Lung (tissue), 11 donors: ENCODE measurements at regions not wholly inside any gene's neighbourhood (a gene's known extent, or its start where the extent isn't known, plus 50 kb on each side); places are given as distances from the start of the nearest gene placed in this dataset.

ENCODE experiments used
- ATAC-seq: fragments of 200-7000 bp; cut with Tn5 transposase; one replicate; pipeline ENCODE4 v1.9.1; 2020; ENCODE audit warnings: moderate number of reproducible peaks; ENCODE audit not compliant: insufficient read depth, low FRiP score
- DNase-seq, 3 donors: peaks; one replicate each; pipeline ENCODE4 v3.0.0-alpha.2; 2013 to 2017
- H3K27ac ChIP-seq, 2 donors: one replicate each; pipeline ENCODE4 v1.5.1; 2013; ENCODE audit warnings: mild to moderate bottlenecking in 2 of 2, moderate library complexity in 2 of 2, control low read depth in 1 of 2, inconsistent platforms in 1 of 2, low read depth in 1 of 2, low read length in 1 of 2
- H3K27me3 ChIP-seq, 3 donors: one replicate each; pipeline ENCODE4 v1.5.1; 2013; ENCODE audit warnings: low read length in 2 of 3; ENCODE audit not compliant: control insufficient read depth in 3 of 3, insufficient read depth in 3 of 3
- H3K36me3 ChIP-seq, 4 donors: one replicate each; pipeline ENCODE4 v1.5.1; 2013; ENCODE audit warnings: low read length in 4 of 4, mild to moderate bottlenecking in 1 of 4, moderate library complexity in 1 of 4; ENCODE audit not compliant: control insufficient read depth in 4 of 4, insufficient read depth in 4 of 4
- H3K4me1 ChIP-seq, 5 donors: one replicate each; pipeline ENCODE4 v1.5.1; 2013; ENCODE audit warnings: low read length in 5 of 5, mild to moderate bottlenecking in 2 of 5, moderate library complexity in 1 of 5; ENCODE audit not compliant: control insufficient read depth in 5 of 5, insufficient read depth in 5 of 5
- H3K4me3 ChIP-seq: one replicate; pipeline ENCODE4 v1.5.1; 2013; ENCODE audit warnings: mild to moderate bottlenecking, control low read depth, moderate library complexity
- H3K9ac ChIP-seq, 2 donors: one replicate each; pipeline ENCODE4 v1.5.1; 2013; ENCODE audit warnings: low read length in 2 of 2, control low read depth in 1 of 2; ENCODE audit not compliant: insufficient read depth in 1 of 2
- H3K9me3 ChIP-seq, 4 donors: one replicate each; pipeline ENCODE4 v1.5.1; 2013; ENCODE audit warnings: low read length in 3 of 4, mild to moderate bottlenecking in 1 of 4, moderate library complexity in 1 of 4; ENCODE audit not compliant: control insufficient read depth in 4 of 4, insufficient read depth in 3 of 4
- CTCF ChIP-seq: IDR thresholded peaks from 2 replicates; pipeline ENCODE4 v1.5.1; 2012; ENCODE audit warnings: mild to moderate bottlenecking; ENCODE audit errors: control extremely low read depth, extremely low read depth
- WGBS, 2 donors: extraction: QIAGEN DNeasy Blood & Tissue Kit; methylation state at CpG; one replicate each; pipeline ENCODE4 v1.1.7; 2013; 5-methylcytosine and 5-hydroxymethylcytosine counted together
- donor health status: control.
- donor health status: control.
- donor health status: Bipolar disorder and iron deficiency.
- donor health status: healthy.
- donor health status: DM: yes; HTN: yes; CAD: no.

GRCh38 chr10:33884604-33885003 lies 550.1 kb upstream of the NRP1 start:
- DNase-seq = peak in 2 of 3 donors; percentile 67 to 85
- H3K4me3 ChIP-seq = no peak overlapping the region
- no peak for ATAC-seq
- no peaks in the 10 kb centered on the region for H3K27me3 ChIP-seq
- no peaks in the 10 kb centered on the region for H3K9me3 ChIP-seq
- no peaks in the 10 kb centered on the region for H3K36me3 ChIP-seq
- H3K27ac ChIP-seq = no peak overlapping the region
- no peak overlapping the region for H3K9ac ChIP-seq
- TF ChIP-seq CTCF = no peak
- peaks cover 0 to 9% (median 7%) of the 10 kb centered on the region in 5 donors for H3K4me1 ChIP-seq
- WGBS, 2 donors = 25 to 56% methylated on average over 2 of the region's 2 CpGs

GRCh38 chr10:33883881-33884280 lies 549.4 kb upstream of the NRP1 start:
- H3K9me3 ChIP-seq = no peaks in the 10 kb centered on the region
- no peak for ATAC-seq
- no peak for TF ChIP-seq CTCF
- no peaks in the 10 kb centered on the region for H3K36me3 ChIP-seq
- DNase-seq = no peak
- H3K4me1 ChIP-seq = peaks cover 0 to 9% (median 7%) of the 10 kb centered on the region in 5 donors
- H3K4me3 ChIP-seq = no peak overlapping the region
- H3K9ac ChIP-seq = no peak overlapping the region
- H3K27me3 ChIP-seq = no peaks in the 10 kb centered on the region
- H3K27ac ChIP-seq = no peak overlapping the region
- WGBS, 2 donors = 63 to 83% methylated on average over 1 of the region's 1 CpG

- TF ChIP-seq CTCF = no peak
- no peaks in the 10 kb centered on the region for H3K36me3 ChIP-seq
- H3K4me1 ChIP-seq = peaks cover 0 to 9% (median 7%) of the 10 kb centered on the region in 5 donors
- ATAC-seq (no peak), DNase-seq (no peak)
- 71 to 90% methylated on average over 1 of the region's 1 CpG for WGBS, 2 donors
- no peaks in the 10 kb centered on the region for H3K27me3 ChIP-seq
- H3K9ac ChIP-seq = no peak overlapping the region
- H3K27ac ChIP-seq = no peak overlapping the region
- H3K9me3 ChIP-seq = no peaks in the 10 kb centered on the region
- H3K4me3 ChIP-seq = no peak overlapping the region
Measured at GRCh38 chr10:33882996-33883395, 548.5 kb upstream of the NRP1 start.

- no peak for ATAC-seq
- H3K9ac ChIP-seq = no peak overlapping the region
- 88% methylated on average over 5 of the region's 5 CpGs for WGBS, 2 donors
Measured at GRCh38 chr10:33880291-33880690, 545.8 kb upstream of the NRP1 start.

More at GRCh38 chr10:33880291-33880690, 545.8 kb upstream of the NRP1 start:
- Histone ChIP-seq H3K27me3 (no peaks in the 10 kb centered on the region), H3K4me1 (peaks cover 0 to 9% (median 7%) of the 10 kb centered on the region in 5 donors), H3K4me3 (no peak overlapping the region), H3K9me3 (no peaks in the 10 kb centered on the region), H3K27ac (no peak overlapping the region), H3K36me3 (no peaks in the 10 kb centered on the region)
- TF ChIP-seq CTCF = no peak
- no peak for DNase-seq
